ENCODE measurements at regions not wholly inside any gene's neighbourhood (a gene's known extent, or its start where the extent isn't known, plus 50 kb on each side); places are given as distances from the start of the nearest gene placed in this dataset.

GRCh38 chr9:117903453-117903852 is 199.2 kb downstream of the TLR4 start:
- Histone ChIP-seq H4K20me1 (ENCODE audit: insufficient read depth, low read length) (no peaks in the 10 kb centered on the region), H3K27me3 (ENCODE audit: insufficient read depth, low read length) (no peaks in the 10 kb centered on the region)
- no peaks in the 10 kb centered on the region for H3K36me3 Mint-ChIP-seq (ENCODE audit: low read depth, unreplicated experiment)

DNA sequence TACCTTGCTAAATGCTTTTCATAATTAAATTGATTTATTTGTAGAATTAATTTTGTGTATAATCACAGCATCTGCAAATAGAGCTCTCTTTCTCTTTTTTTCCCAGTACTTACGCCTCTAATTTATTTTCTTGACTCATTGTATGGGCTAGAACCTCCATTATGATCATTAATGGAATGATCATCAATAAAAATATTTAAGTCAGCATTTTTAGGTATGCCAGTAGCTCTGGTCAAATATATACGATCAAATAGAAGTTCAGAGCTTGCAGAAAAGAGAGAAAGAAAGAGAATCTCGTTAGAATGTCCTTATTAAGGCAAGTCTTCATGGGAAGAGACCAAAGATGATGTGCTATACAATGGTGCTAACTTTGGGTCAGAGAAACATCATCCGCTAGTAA is 202.6 kb downstream of the TLR4 start:
- H3K27ac Mint-ChIP-seq (ENCODE audit: unreplicated experiment) = no peak overlapping the region
- Histone ChIP-seq H3K4me1 (ENCODE audit: insufficient read depth, low read length) (no peaks in the 10 kb centered on the region), H3K4me3 (ENCODE audit: insufficient read depth, low read depth, low read length) (no peak overlapping the region), H3K79me2 (ENCODE audit: insufficient read depth, low read length) (no peaks in the 10 kb centered on the region), H4K20me1 (ENCODE audit: insufficient read depth, low read length) (no peaks in the 10 kb centered on the region), H3K4me2 (ENCODE audit: low read length) (no peak overlapping the region), H3K9me3 (ENCODE audit: insufficient read depth, low read depth, low read length) (no peaks in the 10 kb centered on the region), H3K27ac (ENCODE audit: low read depth, low read length) (no peak overlapping the region), H2AFZ (ENCODE audit: low read depth, low read length) (no peak overlapping the region), H3K36me3 (ENCODE audit: insufficient read depth, low read length) (no peaks in the 10 kb centered on the region), H3K27me3 (ENCODE audit: insufficient read depth, low read length) (no peaks in the 10 kb centered on the region), H3K9ac (ENCODE audit: low read length) (no peak overlapping the region)
- no peaks in the 10 kb centered on the region for H3K36me3 Mint-ChIP-seq (ENCODE audit: low read depth, unreplicated experiment)
- no peak for TF ChIP-seq EZH2 (IDR thresholded peaks at IDR 0.05; ENCODE audit: insufficient read depth, low read length)
- TF ChIP-seq, protein P1, sequence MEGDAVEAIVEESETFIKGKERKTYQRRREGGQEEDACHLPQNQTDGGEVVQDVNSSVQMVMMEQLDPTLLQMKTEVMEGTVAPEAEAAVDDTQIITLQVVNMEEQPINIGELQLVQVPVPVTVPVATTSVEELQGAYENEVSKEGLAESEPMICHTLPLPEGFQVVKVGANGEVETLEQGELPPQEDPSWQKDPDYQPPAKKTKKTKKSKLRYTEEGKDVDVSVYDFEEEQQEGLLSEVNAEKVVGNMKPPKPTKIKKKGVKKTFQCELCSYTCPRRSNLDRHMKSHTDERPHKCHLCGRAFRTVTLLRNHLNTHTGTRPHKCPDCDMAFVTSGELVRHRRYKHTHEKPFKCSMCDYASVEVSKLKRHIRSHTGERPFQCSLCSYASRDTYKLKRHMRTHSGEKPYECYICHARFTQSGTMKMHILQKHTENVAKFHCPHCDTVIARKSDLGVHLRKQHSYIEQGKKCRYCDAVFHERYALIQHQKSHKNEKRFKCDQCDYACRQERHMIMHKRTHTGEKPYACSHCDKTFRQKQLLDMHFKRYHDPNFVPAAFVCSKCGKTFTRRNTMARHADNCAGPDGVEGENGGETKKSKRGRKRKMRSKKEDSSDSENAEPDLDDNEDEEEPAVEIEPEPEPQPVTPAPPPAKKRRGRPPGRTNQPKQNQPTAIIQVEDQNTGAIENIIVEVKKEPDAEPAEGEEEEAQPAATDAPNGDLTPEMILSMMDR (IDR thresholded peaks at IDR 0.05; ENCODE audit: insufficient read depth, low read depth, low read length) = no peak
- no peaks in the 10 kb centered on the region for H3K4me1 Mint-ChIP-seq (ENCODE audit: low read depth, unreplicated experiment)
- H3K9me3 Mint-ChIP-seq (ENCODE audit: unreplicated experiment) = no peaks in the 10 kb centered on the region
- no peak overlapping the region for H3K4me3 Mint-ChIP-seq (ENCODE audit: unreplicated experiment)
- no peak for FAIRE-seq
- no peaks in the 10 kb centered on the region for H3K27me3 Mint-ChIP-seq (ENCODE audit: low read depth, unreplicated experiment)
- DNase-seq (ENCODE audit: low read depth) = no peak

More at GRCh38 chr9:117903453-117903852, 199.2 kb downstream of the TLR4 start:
- Histone ChIP-seq H3K27ac (ENCODE audit: low read depth, low read length) (no peak overlapping the region), H3K79me2 (ENCODE audit: insufficient read depth, low read length) (no peaks in the 10 kb centered on the region), H3K9ac (ENCODE audit: low read length) (no peak overlapping the region), H3K36me3 (ENCODE audit: insufficient read depth, low read length) (no peaks in the 10 kb centered on the region), H3K4me2 (ENCODE audit: low read length) (no peak overlapping the region), H3K9me3 (ENCODE audit: insufficient read depth, low read depth, low read length) (no peaks in the 10 kb centered on the region), H3K4me3 (ENCODE audit: insufficient read depth, low read depth, low read length) (no peak overlapping the region), H2AFZ (ENCODE audit: low read depth, low read length) (no peak overlapping the region), H3K4me1 (ENCODE audit: insufficient read depth, low read length) (no peaks in the 10 kb centered on the region)
- no peak overlapping the region for H3K27ac Mint-ChIP-seq (ENCODE audit: unreplicated experiment)
- no peak for FAIRE-seq
- no peak for DNase-seq (ENCODE audit: low read depth)
- H3K27me3 Mint-ChIP-seq (ENCODE audit: low read depth, unreplicated experiment) = no peaks in the 10 kb centered on the region
- no peaks in the 10 kb centered on the region for H3K9me3 Mint-ChIP-seq (ENCODE audit: unreplicated experiment)
- TF ChIP-seq EZH2 (IDR thresholded peaks at IDR 0.05; ENCODE audit: insufficient read depth, low read length) = no peak
- TF ChIP-seq, protein P1 (IDR thresholded peaks at IDR 0.05; ENCODE audit: insufficient read depth, low read depth, low read length) = no peak
- H3K4me1 Mint-ChIP-seq (ENCODE audit: low read depth, unreplicated experiment) = no peaks in the 10 kb centered on the region
- H3K4me3 Mint-ChIP-seq (ENCODE audit: unreplicated experiment) = no peak overlapping the region

GRCh38 chr9:117907420-117907819 is 203.2 kb downstream of the TLR4 start:
- Histone ChIP-seq H3K9ac (ENCODE audit: low read length) (no peak overlapping the region), H3K4me2 (ENCODE audit: low read length) (no peak overlapping the region), H3K27me3 (ENCODE audit: insufficient read depth, low read length) (no peaks in the 10 kb centered on the region), H2AFZ (ENCODE audit: low read depth, low read length) (no peak overlapping the region), H4K20me1 (ENCODE audit: insufficient read depth, low read length) (no peaks in the 10 kb centered on the region), H3K9me3 (ENCODE audit: insufficient read depth, low read depth, low read length) (no peaks in the 10 kb centered on the region), H3K36me3 (ENCODE audit: insufficient read depth, low read length) (no peaks in the 10 kb centered on the region), H3K4me1 (ENCODE audit: insufficient read depth, low read length) (no peaks in the 10 kb centered on the region), H3K79me2 (ENCODE audit: insufficient read depth, low read length) (no peaks in the 10 kb centered on the region), H3K4me3 (ENCODE audit: insufficient read depth, low read depth, low read length) (no peak overlapping the region), H3K27ac (ENCODE audit: low read depth, low read length) (no peak overlapping the region)
- DNase-seq (ENCODE audit: low read depth) = no peak
- no peaks in the 10 kb centered on the region for H3K27me3 Mint-ChIP-seq (ENCODE audit: low read depth, unreplicated experiment)
- H3K4me3 Mint-ChIP-seq (ENCODE audit: unreplicated experiment) = no peak overlapping the region
- no peak for TF ChIP-seq EZH2 (IDR thresholded peaks at IDR 0.05; ENCODE audit: insufficient read depth, low read length)
- TF ChIP-seq, protein P1 (IDR thresholded peaks at IDR 0.05; ENCODE audit: insufficient read depth, low read depth, low read length) = no peak
- H3K4me1 Mint-ChIP-seq (ENCODE audit: low read depth, unreplicated experiment) = no peaks in the 10 kb centered on the region
- H3K27ac Mint-ChIP-seq (ENCODE audit: unreplicated experiment) = no peak overlapping the region
- no peaks in the 10 kb centered on the region for H3K36me3 Mint-ChIP-seq (ENCODE audit: low read depth, unreplicated experiment)
- no peaks in the 10 kb centered on the region for H3K9me3 Mint-ChIP-seq (ENCODE audit: unreplicated experiment)
- no peak for FAIRE-seq

Data from astrocyte (in vitro differentiated cells and primary cell).